ENCODE measurements at regions not wholly inside any gene's neighbourhood (a gene's known extent, or its start where the extent isn't known, plus 50 kb on each side); places are given as distances from the start of the nearest gene placed in this dataset.

- Histone ChIP-seq H3K4me3 (no peak overlapping the region), H3K36me3 (replicated peaks in 1 of 2) (no peaks in the 10 kb centered on the region), H3K9me3 (replicated peaks in 1 of 3) (no peaks in the 10 kb centered on the region), H3K27me3 (no peaks in the 10 kb centered on the region), H3K4me1 (replicated peaks in 1 of 2) (peaks cover 19 to 24% of the 10 kb centered on the region in 2 donors), H3K27ac (peak overlapping the region in 4 of 5 donors; percentile 37 to 77 (median 47))
- intact Hi-C loops (cut with DNase I): loop anchor here (2.0 to 10.0 kb wide), 3 partner anchors 53 to 173 kb away; no protein-coding TSS in a partner anchor
- no peak for DNase-seq
- 61 to 68% (median 65%) methylated on average over 7 of the region's 7 CpGs for WGBS, 4 donors
- TF ChIP-seq POLR2A (IDR thresholded peaks at IDR 0.05): no peak
- no peak for TF ChIP-seq CTCF (IDR thresholded peaks at IDR 0.05)
Observed at GRCh38 chr7:25391961-25392587, 163.8 kb upstream of the NPVF start.

DNA sequence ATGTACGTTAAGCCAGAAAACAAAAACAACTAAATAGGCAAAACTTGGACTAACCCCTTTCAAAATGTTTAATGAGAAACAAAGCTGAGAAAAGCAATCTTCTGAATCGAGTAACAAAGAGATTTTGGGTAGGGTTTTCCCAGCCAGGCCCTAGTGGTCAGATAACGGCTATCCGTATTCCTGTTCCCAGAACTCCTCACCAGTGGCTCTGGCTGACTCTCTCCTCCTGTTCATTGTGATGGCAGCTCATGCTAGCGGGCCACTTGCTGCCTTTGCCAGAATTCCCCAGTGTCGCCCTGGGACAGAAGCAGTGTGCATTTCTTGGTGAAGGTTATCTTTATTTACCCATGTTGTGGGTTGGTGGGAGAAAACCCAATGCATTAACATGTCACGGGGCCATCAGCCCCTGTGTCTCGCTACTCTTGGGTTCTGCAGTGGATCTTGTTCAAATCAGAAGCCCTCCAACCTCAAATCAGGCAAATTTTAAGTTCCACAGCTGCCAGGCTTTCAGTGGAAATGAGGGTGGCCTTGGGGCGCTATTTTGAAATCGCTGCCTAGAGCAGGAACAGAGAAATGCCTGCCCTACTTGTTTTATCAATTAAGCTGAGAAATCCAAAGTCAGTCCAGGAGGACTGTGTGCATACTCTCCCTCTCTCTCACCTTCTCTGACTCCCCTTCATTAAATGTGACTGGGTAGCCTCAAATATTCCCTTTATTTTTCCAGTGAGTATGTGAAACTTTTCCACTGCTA, 164.5 kb upstream of the NPVF start:
- peak in 6 of 7 donors; percentile 45 to 71 (median 48) for DNase-seq
- Histone ChIP-seq H3K9me3 (replicated peaks in 1 of 3) (no peaks in the 10 kb centered on the region), H3K4me3 (no peak overlapping the region), H3K27ac (peak overlapping the region in 4 of 5 donors; percentile 37 to 77 (median 47)), H3K27me3 (no peaks in the 10 kb centered on the region), H3K36me3 (replicated peaks in 1 of 2) (no peaks in the 10 kb centered on the region), H3K4me1 (replicated peaks in 1 of 2) (peaks cover 19 to 24% of the 10 kb centered on the region in 2 donors)
- TF ChIP-seq POLR2A (IDR thresholded peaks at IDR 0.05) (no peak), CTCF (IDR thresholded peaks at IDR 0.05) (peak in 2 of 6 experiments; percentile 5 to 8)
- intact Hi-C loops (cut with DNase I): loop anchor here (2.0 to 10.0 kb wide), 3 partner anchors 52 to 172 kb away; no protein-coding TSS in a partner anchor
- WGBS, 4 donors: 53 to 71% (median 65%) methylated on average over 10 of the region's 10 CpGs

- Histone ChIP-seq H3K27ac (no peak overlapping the region), H3K27me3 (no peaks in the 10 kb centered on the region), H3K9me3 (replicated peaks in 1 of 3) (no peaks in the 10 kb centered on the region), H3K4me1 (replicated peaks in 1 of 2) (peaks cover 19 to 24% of the 10 kb centered on the region in 2 donors), H3K36me3 (replicated peaks in 1 of 2) (no peaks in the 10 kb centered on the region), H3K4me3 (no peak overlapping the region)
- no peak for DNase-seq
- 92 to 97% (median 94%) methylated on average over 3 to 5 of the region's 5 CpGs for WGBS, 4 donors
- TF ChIP-seq CTCF (IDR thresholded peaks at IDR 0.05) (no peak), POLR2A (IDR thresholded peaks at IDR 0.05) (no peak)
- intact Hi-C loops (cut with DNase I): loop anchor here in 1 of 2 donors (10.0 kb wide), 1 partner anchor 49 kb away; no protein-coding TSS in a partner anchor
Observed at GRCh38 chr7:25395976-25396375, 167.7 kb upstream of the NPVF start.

DNA sequence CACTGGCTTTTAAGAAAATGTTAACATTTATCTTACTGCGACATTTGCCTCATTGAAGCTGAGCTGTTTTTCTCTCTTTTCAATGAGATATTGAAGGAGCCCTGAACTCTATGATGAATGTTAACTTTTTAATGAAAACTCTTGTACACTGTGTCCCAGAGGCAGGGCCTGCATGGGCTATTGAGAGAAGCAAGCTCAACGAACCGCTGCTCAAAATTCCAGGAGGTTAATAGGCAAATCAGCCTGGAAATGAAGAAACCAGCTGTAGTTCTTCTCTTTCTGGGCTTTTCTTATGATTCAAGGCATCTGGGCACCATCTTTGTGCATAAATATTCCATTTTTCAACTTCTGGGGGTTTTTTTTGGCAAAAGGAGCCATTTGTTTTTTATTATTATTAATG, 168.4 kb upstream of the NPVF start:
- no peaks in the 10 kb centered on the region for H3K9me3 ChIP-seq (replicated peaks in 1 of 3)
- TF ChIP-seq CTCF (IDR thresholded peaks at IDR 0.05) (no peak), POLR2A (IDR thresholded peaks at IDR 0.05) (no peak)
- H3K36me3 ChIP-seq (replicated peaks in 1 of 2): no peaks in the 10 kb centered on the region
- no peaks in the 10 kb centered on the region for H3K27me3 ChIP-seq
- no peak for DNase-seq
- intact Hi-C loops (cut with DNase I): loop anchor here in 1 of 2 donors (10.0 kb wide), 1 partner anchor 48 kb away; no protein-coding TSS in a partner anchor
- H3K4me1 ChIP-seq (replicated peaks in 1 of 2): peaks cover 15 to 21% of the 10 kb centered on the region in 2 donors
- H3K27ac ChIP-seq: no peak overlapping the region
- WGBS, 4 donors: 76 to 90% (median 86%) methylated on average over 3 of the region's 3 CpGs
- no peak overlapping the region for H3K4me3 ChIP-seq

All from adrenal gland (tissue), 9 donors.